HCT116 (cell line): ENCODE measurements at regions not wholly inside any gene's neighbourhood (a gene's known extent, or its start where the extent isn't known, plus 50 kb on each side); places are given as distances from the start of the nearest gene placed in this dataset.

ENCODE experiments used
- ATAC-seq: fragments of 200-7000 bp; cut with Tn5 transposase; 2 replicates; pipeline ENCODE4 v1.9.1; 2020; ENCODE audit warnings: mild to moderate bottlenecking, moderate library complexity
- BruUV-seq: library from RNA; stranded (reverse); fragments of 400-500 nt; replicated peaks from 2 replicates; lab custom pipeline; 2021; lab: Mats Ljungman, UMichigan
- CTCF ChIA-PET: fragments of 300-600 bp; sonication (Branson Sonifier 250); formaldehyde crosslinking; loops from one replicate; lab custom pipeline; 2021; ENCODE audit warnings: antibody characterized with exemption; lab: Charles Lee
- POLR2A ChIA-PET: fragments of 300-600, 350-600 bp; sonication (Branson Sonifier 250); formaldehyde crosslinking; loops from one replicate; lab custom pipeline; 2021; ENCODE audit warnings: antibody characterized with exemption; lab: Charles Lee
- RAD21 ChIA-PET, 2 experiments: fragments of 300-600 bp; sonication (Branson Sonifier 250); formaldehyde crosslinking; loops; one replicate each; lab custom pipeline; 2023; ENCODE audit warnings: low total read pairs in 2 of 2; ENCODE audit not compliant: uncharacterized antibody in 2 of 2, unreplicated experiment in 2 of 2, low non-redundant PET in 1 of 2; lab: Charles Lee
- DNase-seq: peaks from one replicate; pipeline ENCODE4 v3.0.0-alpha.2; 2010; ENCODE audit warnings: low read depth, low spot score
- H2AFZ ChIP-seq: fragments of 200-600 bp; shearing (Covaris generic), sonication (generic); 2 replicates; pipeline ENCODE4 v1.6.1; 2017; ENCODE audit warnings: low read depth, mixed run types, mixed read lengths, antibody characterized with exemption, low read length; ENCODE audit not compliant: poor library complexity, severe bottlenecking
- H3K27ac ChIP-seq: 2 replicates; pipeline ENCODE4 v1.5.1; 2012; ENCODE audit warnings: low read depth, low read length
- H3K27me3 ChIP-seq: fragments of 200-600 bp; sonication (generic); 2 replicates; pipeline ENCODE4 v1.6.1; 2016; ENCODE audit warnings: mixed run types, low read length, mixed read lengths; ENCODE audit not compliant: insufficient read depth
- H3K36me3 ChIP-seq, 2 experiments: fragments of 200-500 bp in 1 of 2; fragments of 200-600 bp in 1 of 2; sonication (Bioruptor generic) in 1 of 2; sonication (generic) in 1 of 2; 2 replicates each; pipeline versions ENCODE4 v1.5.1 to v1.6.1; 2014 to 2016; ENCODE audit warnings: low read length in 2 of 2, inconsistent platforms in 1 of 2, mixed read lengths in 1 of 2, mixed run types in 1 of 2; ENCODE audit not compliant: insufficient read depth in 2 of 2, control insufficient read depth in 1 of 2
- H3K4me1 ChIP-seq, 2 experiments: fragments of 200-600 bp in 1 of 2; sonication (generic) in 1 of 2; 2 replicates each; pipeline versions ENCODE4 v1.5.1 to v1.6.1; 2012 to 2017; ENCODE audit warnings: low read length in 2 of 2, inconsistent platforms in 1 of 2, mild to moderate bottlenecking in 1 of 2, mixed read lengths in 1 of 2, mixed run types in 1 of 2, moderate library complexity in 1 of 2; ENCODE audit not compliant: insufficient read depth in 2 of 2, control insufficient read depth in 1 of 2
- H3K4me2 ChIP-seq: fragments of 200-600 bp; sonication (generic); 2 replicates; pipeline ENCODE4 v1.6.1; 2017; ENCODE audit warnings: mixed run types, low read length, mixed read lengths
- H3K4me3 ChIP-seq, 2 experiments: fragments of 200-600 bp in 1 of 2; sonication (generic) in 1 of 2; replicated peaks in 1 of 2; 2 replicates each; pipeline ENCODE4 v1.5.1; 2011 to 2016; ENCODE audit warnings: low read length in 2 of 2, control low read depth in 1 of 2, low read depth in 1 of 2, mild to moderate bottlenecking in 1 of 2, mixed read lengths in 1 of 2, mixed run types in 1 of 2
- H3K79me2 ChIP-seq: fragments of 200-600 bp; sonication (generic); 2 replicates; pipeline ENCODE4 v1.6.1; 2017; ENCODE audit warnings: mild to moderate bottlenecking, mixed run types, low read length, moderate library complexity, mixed read lengths; ENCODE audit not compliant: insufficient read depth
- H3K9ac ChIP-seq: fragments of 200-600 bp; sonication (generic); 2 replicates; pipeline ENCODE4 v1.6.1; 2016; ENCODE audit warnings: low read length, mixed read lengths
- H3K9me2 ChIP-seq: fragments of 200-600 bp; sonication (generic), shearing (Covaris generic); 2 replicates; pipeline ENCODE4 v1.6.1; 2017; ENCODE audit warnings: mixed run types, mild to moderate bottlenecking, moderate library complexity; ENCODE audit not compliant: insufficient read depth
- H3K9me3 ChIP-seq, 2 experiments: fragments of 200-500 bp in 1 of 2; fragments of 200-600 bp in 1 of 2; sonication (Bioruptor generic) in 1 of 2; sonication (generic) in 1 of 2; 2 replicates each; pipeline ENCODE4 v1.6.1; 2014 to 2017; ENCODE audit warnings: low read length in 2 of 2, mixed read lengths in 2 of 2, inconsistent platforms in 1 of 2, low read depth in 1 of 2, mild to moderate bottlenecking in 1 of 2, mixed run types in 1 of 2, moderate library complexity in 1 of 2; ENCODE audit not compliant: control insufficient read depth in 1 of 2, insufficient read depth in 1 of 2
- H4K20me1 ChIP-seq: fragments of 200-600 bp; sonication (generic), shearing (Covaris generic); 2 replicates; pipeline ENCODE4 v1.6.1; 2017; ENCODE audit warnings: mixed run types, mild to moderate bottlenecking, moderate library complexity; ENCODE audit not compliant: insufficient read depth
- CEBPB ChIP-seq: IDR thresholded peaks from 2 replicates; pipeline ENCODE4 v1.6.1; 2012; ENCODE audit warnings: low read depth
- ELF1 ChIP-seq: IDR thresholded peaks from 2 replicates; pipeline ENCODE4 v1.6.1; 2012; ENCODE audit warnings: low read depth, borderline replicate concordance
- EZH2 ChIP-seq: fragments of 200-600 bp; sonication (generic); IDR thresholded peaks from 2 replicates; pipeline ENCODE4 v1.6.1; 2017; ENCODE audit warnings: antibody characterized with exemption, mixed run types
- EZH2phosphoT487 ChIP-seq: fragments of 200-600 bp; IDR thresholded peaks from 2 replicates; pipeline ENCODE4 v1.6.1; 2018; ENCODE audit warnings: antibody characterized with exemption, borderline replicate concordance
- FOSL1 ChIP-seq: IDR thresholded peaks from 2 replicates; pipeline ENCODE4 v1.6.1; 2012; ENCODE audit warnings: low read depth
- JUND ChIP-seq: IDR thresholded peaks from 2 replicates; pipeline ENCODE4 v1.6.1; 2012
- POLR2A ChIP-seq: IDR thresholded peaks from 2 replicates; pipeline ENCODE4 v1.7.0; 2011; ENCODE audit warnings: borderline replicate concordance; ENCODE audit not compliant: insufficient read depth, insufficient read length; ENCODE audit errors: extremely low read depth
- POLR2AphosphoS5 ChIP-seq: IDR thresholded peaks from 2 replicates; pipeline ENCODE4 v1.6.1; 2011; ENCODE audit warnings: mild to moderate bottlenecking, low read depth, low read length, moderate library complexity
- SP1 ChIP-seq: IDR thresholded peaks from 2 replicates; pipeline ENCODE4 v1.6.1; 2012; ENCODE audit warnings: low read depth
- TCF7L2 ChIP-seq: IDR thresholded peaks from 2 replicates; pipeline ENCODE4 v1.7.0; 2011; ENCODE audit warnings: borderline replicate concordance, inconsistent platforms; ENCODE audit not compliant: insufficient read depth, insufficient read length; ENCODE audit errors: extremely low read depth
- YY1 ChIP-seq: IDR thresholded peaks from 2 replicates; pipeline ENCODE4 v1.6.1; 2011; ENCODE audit warnings: low read length, low read depth, moderate library complexity, mild to moderate bottlenecking; ENCODE audit not compliant: insufficient replicate concordance; ENCODE audit errors: extremely low read depth
- ZFX ChIP-seq: fragments of 450-650 bp; IDR thresholded peaks from 2 replicates; pipeline ENCODE4 v1.6.1; 2017
- ZNF274 ChIP-seq: fragments of 200-500 bp; sonication (Bioruptor generic); IDR thresholded peaks from 2 replicates; pipeline ENCODE4 v1.6.1; 2014; ENCODE audit warnings: mild to moderate bottlenecking, low read depth, low read length, inconsistent platforms
- intact Hi-C: fragments of 100-400 bp; cut with micrococcal nuclease; formaldehyde crosslinking; loops from 2 replicates; pipeline ENCODE4 v1.10.0; 2022
- TF ChIP-seq, protein P1 (sequence below): IDR thresholded peaks from 2 replicates; pipeline ENCODE4 v1.6.1; 2012
- TF ChIP-seq, protein P2 (sequence below): IDR thresholded peaks from 2 replicates; pipeline ENCODE4 v1.6.1; 2012
- TF ChIP-seq, protein P3 (sequence below): IDR thresholded peaks from 2 replicates; pipeline ENCODE4 v1.6.1; 2012; ENCODE audit warnings: low read depth
- TF ChIP-seq, protein P4 (sequence below), 3 experiments: fragments of 200-600 bp in 1 of 3; sonication (generic) in 1 of 3; IDR thresholded peaks in 2 of 3; conservative IDR thresholded peaks in 1 of 3; 2 replicates each; pipeline ENCODE4 v1.5.1; 2012 to 2017; ENCODE audit warnings: low read depth in 2 of 3, low read length in 2 of 3, antibody characterized with exemption in 1 of 3, borderline replicate concordance in 1 of 3, control low read depth in 1 of 3, mild to moderate bottlenecking in 1 of 3, mixed read lengths in 1 of 3, mixed run types in 1 of 3, moderate library complexity in 1 of 3; ENCODE audit not compliant: insufficient read depth in 1 of 3

DNA sequence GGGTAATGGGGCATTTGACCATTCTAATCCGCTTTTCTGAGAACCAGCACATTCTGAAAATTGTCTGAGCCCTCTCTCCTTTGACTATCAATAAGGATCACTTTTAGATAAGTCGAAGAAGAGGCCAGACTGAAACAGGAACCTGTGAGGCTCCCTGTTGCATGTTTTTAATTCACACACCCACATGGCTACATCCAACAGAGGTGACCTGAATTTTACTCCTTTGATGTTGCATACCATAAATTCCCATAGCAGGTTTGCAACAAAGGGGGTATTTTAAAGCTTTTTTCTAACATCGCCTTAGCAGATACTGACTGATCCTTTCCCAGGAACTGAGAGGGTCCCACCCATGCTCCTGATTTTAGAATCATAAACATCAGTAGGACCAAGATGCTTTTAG lies 450.8 kb downstream of the USP25 start:
- H3K4me3 ChIP-seq = no peak overlapping the region
- no peaks in the 10 kb centered on the region for H4K20me1 ChIP-seq
- no peak overlapping the region for H3K4me2 ChIP-seq
- ChIA-PET RAD21 (no interaction called here), POLR2A (no interaction called here), CTCF (no interaction called here)
- H3K27ac ChIP-seq = no peak overlapping the region
- ATAC-seq = no peak
- no peaks in the 10 kb centered on the region for H3K27me3 ChIP-seq
- TF ChIP-seq, protein P1, sequence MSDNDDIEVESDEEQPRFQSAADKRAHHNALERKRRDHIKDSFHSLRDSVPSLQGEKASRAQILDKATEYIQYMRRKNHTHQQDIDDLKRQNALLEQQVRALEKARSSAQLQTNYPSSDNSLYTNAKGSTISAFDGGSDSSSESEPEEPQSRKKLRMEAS = no peak
- no peak for TF ChIP-seq POLR2AphosphoS5
- no peak for TF ChIP-seq SP1
- TF ChIP-seq, protein P2, sequence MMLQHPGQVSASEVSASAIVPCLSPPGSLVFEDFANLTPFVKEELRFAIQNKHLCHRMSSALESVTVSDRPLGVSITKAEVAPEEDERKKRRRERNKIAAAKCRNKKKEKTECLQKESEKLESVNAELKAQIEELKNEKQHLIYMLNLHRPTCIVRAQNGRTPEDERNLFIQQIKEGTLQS = no peak
- TF ChIP-seq ELF1 = no peak
- TF ChIP-seq EZH2phosphoT487 = no peak
- TF ChIP-seq FOSL1 = no peak
- TF ChIP-seq CEBPB = no peak
- no peak for TF ChIP-seq YY1
- TF ChIP-seq EZH2 = no peak
- TF ChIP-seq ZNF274 = no peak
- TF ChIP-seq, protein P3, sequence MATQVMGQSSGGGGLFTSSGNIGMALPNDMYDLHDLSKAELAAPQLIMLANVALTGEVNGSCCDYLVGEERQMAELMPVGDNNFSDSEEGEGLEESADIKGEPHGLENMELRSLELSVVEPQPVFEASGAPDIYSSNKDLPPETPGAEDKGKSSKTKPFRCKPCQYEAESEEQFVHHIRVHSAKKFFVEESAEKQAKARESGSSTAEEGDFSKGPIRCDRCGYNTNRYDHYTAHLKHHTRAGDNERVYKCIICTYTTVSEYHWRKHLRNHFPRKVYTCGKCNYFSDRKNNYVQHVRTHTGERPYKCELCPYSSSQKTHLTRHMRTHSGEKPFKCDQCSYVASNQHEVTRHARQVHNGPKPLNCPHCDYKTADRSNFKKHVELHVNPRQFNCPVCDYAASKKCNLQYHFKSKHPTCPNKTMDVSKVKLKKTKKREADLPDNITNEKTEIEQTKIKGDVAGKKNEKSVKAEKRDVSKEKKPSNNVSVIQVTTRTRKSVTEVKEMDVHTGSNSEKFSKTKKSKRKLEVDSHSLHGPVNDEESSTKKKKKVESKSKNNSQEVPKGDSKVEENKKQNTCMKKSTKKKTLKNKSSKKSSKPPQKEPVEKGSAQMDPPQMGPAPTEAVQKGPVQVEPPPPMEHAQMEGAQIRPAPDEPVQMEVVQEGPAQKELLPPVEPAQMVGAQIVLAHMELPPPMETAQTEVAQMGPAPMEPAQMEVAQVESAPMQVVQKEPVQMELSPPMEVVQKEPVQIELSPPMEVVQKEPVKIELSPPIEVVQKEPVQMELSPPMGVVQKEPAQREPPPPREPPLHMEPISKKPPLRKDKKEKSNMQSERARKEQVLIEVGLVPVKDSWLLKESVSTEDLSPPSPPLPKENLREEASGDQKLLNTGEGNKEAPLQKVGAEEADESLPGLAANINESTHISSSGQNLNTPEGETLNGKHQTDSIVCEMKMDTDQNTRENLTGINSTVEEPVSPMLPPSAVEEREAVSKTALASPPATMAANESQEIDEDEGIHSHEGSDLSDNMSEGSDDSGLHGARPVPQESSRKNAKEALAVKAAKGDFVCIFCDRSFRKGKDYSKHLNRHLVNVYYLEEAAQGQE = no peak
- TF ChIP-seq TCF7L2 = no peak
- TF ChIP-seq JUND = no peak
- TF ChIP-seq, protein P4, sequence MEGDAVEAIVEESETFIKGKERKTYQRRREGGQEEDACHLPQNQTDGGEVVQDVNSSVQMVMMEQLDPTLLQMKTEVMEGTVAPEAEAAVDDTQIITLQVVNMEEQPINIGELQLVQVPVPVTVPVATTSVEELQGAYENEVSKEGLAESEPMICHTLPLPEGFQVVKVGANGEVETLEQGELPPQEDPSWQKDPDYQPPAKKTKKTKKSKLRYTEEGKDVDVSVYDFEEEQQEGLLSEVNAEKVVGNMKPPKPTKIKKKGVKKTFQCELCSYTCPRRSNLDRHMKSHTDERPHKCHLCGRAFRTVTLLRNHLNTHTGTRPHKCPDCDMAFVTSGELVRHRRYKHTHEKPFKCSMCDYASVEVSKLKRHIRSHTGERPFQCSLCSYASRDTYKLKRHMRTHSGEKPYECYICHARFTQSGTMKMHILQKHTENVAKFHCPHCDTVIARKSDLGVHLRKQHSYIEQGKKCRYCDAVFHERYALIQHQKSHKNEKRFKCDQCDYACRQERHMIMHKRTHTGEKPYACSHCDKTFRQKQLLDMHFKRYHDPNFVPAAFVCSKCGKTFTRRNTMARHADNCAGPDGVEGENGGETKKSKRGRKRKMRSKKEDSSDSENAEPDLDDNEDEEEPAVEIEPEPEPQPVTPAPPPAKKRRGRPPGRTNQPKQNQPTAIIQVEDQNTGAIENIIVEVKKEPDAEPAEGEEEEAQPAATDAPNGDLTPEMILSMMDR (IDR thresholded peaks at IDR 0.05 in 2 of 3, conservative IDR thresholded peaks at IDR 0.05 in 1 of 3; ENCODE audit: borderline replicate concordance in 1 of 3, insufficient read depth in 1 of 3, low read depth in 2 of 3, low read length in 2 of 3) = no peak
- TF ChIP-seq ZFX = no peak
- no peak for TF ChIP-seq POLR2A
- H3K4me1 ChIP-seq = no peaks in the 10 kb centered on the region
- intact Hi-C loops = no loop called here
- no peaks in the 10 kb centered on the region for H3K9me2 ChIP-seq
- no peak for DNase-seq
- H3K9ac ChIP-seq = no peak overlapping the region
- H3K9me3 ChIP-seq = peaks cover 4 to 15% of the 10 kb centered on the region in 2 experiments; a peak in 2 of 4 replicates
- no TSS peak for BruUV-seq
- no peaks in the 10 kb centered on the region for H3K79me2 ChIP-seq
- no peaks in the 10 kb centered on the region for H3K36me3 ChIP-seq
- H2AFZ ChIP-seq = no peak overlapping the region
